ENCODE measurements at regions not wholly inside any gene's neighbourhood (a gene's known extent, or its start where the extent isn't known, plus 50 kb on each side); places are given as distances from the start of the nearest gene placed in this dataset.
A peak's percentile ranks its signal among the peaks of the same experiment; 100 is the strongest.

DNA sequence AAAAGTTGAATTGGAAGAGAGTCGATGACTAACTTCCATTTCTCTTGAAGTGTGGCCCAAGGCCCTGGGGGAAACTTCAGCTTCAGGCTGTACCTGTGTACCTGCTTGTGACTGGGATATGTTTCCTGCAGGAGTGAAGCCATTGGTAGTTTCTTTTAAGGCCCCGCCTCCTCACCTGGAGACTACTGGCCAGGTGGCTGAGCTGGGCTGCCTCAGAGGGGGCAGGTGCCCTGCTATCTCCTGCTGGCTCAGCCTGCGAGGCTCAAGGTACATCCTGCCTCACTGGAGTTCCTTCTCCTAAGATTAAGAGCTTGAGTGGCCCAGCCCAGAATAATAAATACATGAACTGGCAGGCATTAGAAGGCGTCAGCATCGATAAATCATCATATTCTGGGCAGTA lies 121.6 kb upstream of the ROPN1 start:
- no peaks in the 10 kb centered on the region for H3K36me3 ChIP-seq
- no peaks in the 10 kb centered on the region for H3K27me3 ChIP-seq (ENCODE audit: insufficient read depth, low read depth, severe bottlenecking)
- no peaks in the 10 kb centered on the region for H3K9me3 ChIP-seq (ENCODE audit: severe bottlenecking)
- no peak overlapping the region for H3K4me3 ChIP-seq (ENCODE audit: low read depth, low read length)
- TF ChIP-seq, protein P1, sequence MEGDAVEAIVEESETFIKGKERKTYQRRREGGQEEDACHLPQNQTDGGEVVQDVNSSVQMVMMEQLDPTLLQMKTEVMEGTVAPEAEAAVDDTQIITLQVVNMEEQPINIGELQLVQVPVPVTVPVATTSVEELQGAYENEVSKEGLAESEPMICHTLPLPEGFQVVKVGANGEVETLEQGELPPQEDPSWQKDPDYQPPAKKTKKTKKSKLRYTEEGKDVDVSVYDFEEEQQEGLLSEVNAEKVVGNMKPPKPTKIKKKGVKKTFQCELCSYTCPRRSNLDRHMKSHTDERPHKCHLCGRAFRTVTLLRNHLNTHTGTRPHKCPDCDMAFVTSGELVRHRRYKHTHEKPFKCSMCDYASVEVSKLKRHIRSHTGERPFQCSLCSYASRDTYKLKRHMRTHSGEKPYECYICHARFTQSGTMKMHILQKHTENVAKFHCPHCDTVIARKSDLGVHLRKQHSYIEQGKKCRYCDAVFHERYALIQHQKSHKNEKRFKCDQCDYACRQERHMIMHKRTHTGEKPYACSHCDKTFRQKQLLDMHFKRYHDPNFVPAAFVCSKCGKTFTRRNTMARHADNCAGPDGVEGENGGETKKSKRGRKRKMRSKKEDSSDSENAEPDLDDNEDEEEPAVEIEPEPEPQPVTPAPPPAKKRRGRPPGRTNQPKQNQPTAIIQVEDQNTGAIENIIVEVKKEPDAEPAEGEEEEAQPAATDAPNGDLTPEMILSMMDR (IDR thresholded peaks at IDR 0.05; ENCODE audit: low read depth, low read length) = no peak
- DNase-seq = no peak
- no peak overlapping the region for H3K27ac ChIP-seq

DNA sequence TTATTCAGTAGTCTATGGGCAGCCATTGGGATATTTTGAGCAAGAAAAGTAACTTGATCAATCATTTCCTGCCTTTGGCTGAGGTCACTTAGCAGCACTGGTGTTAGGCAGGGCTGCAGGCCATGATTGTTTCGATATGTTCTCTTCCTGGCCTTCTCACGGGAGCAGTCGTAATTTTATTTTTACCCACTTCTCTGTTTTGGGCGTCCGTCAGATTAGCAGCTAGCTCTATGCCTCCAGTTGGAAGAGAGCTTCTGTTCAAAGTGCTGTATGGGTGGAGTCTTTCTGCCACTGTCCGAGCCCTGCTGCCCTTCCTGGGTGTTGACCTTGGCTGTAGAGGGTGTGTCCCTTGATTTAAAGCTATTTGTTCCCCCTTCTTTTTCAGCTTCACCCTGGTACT lies 123.4 kb upstream of the ROPN1 start:
- H3K9me3 ChIP-seq (ENCODE audit: severe bottlenecking) = no peaks in the 10 kb centered on the region
- no peak for DNase-seq
- no peaks in the 10 kb centered on the region for H3K27me3 ChIP-seq (ENCODE audit: insufficient read depth, low read depth, severe bottlenecking)
- TF ChIP-seq, protein P1 (IDR thresholded peaks at IDR 0.05; ENCODE audit: low read depth, low read length) = no peak
- H3K36me3 ChIP-seq = no peaks in the 10 kb centered on the region
- H3K4me3 ChIP-seq (ENCODE audit: low read depth, low read length) = no peak overlapping the region
- H3K27ac ChIP-seq = no peak overlapping the region

DNA sequence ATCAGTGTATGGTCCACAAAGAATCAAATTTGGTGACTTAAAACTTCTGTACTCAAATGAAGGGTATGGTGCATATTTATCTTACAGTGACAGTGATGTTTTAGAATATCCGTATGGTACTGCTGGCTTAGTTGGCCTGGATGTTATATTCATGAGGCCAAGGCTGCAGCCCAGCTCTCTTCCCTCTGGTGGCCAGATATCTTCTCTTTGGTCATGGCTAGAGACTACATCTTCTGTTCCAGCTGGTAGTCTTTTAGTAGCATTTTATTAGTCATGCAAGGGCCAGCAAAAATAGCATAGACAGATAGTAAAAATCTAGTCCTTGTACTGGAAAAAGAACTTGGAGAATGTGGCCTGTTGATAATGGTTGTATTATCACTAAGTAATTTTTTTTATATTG lies 124.0 kb upstream of the ROPN1 start:
- TF ChIP-seq, protein P1 (IDR thresholded peaks at IDR 0.05; ENCODE audit: low read depth, low read length) = no peak
- Histone ChIP-seq H3K4me3 (ENCODE audit: low read depth, low read length) (no peak overlapping the region), H3K36me3 (no peaks in the 10 kb centered on the region), H3K27me3 (ENCODE audit: insufficient read depth, low read depth, severe bottlenecking) (no peaks in the 10 kb centered on the region), H3K9me3 (ENCODE audit: severe bottlenecking) (no peaks in the 10 kb centered on the region), H3K27ac (no peak overlapping the region)
- DNase-seq = no peak

DNA sequence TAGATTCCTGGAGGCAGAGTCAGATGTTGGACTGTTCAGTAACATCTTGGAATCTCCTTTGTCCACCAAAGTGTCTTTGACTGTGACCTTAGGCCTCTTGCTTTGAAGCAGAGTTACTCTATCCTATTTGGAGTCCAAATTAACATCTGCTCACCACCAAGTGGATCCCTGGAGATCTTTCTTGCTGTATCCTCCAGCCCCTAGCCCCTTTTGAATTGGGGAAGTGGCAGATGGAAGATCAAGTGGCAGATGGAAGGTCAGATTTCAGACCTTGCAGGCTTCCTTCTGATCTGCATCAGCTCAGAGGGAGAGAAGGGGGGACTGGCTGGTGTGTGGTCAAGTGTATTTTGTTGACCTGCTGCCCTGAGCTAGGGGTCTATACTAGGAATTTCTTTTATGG lies 125.0 kb upstream of the ROPN1 start:
- peak; percentile 42 for DNase-seq
- Histone ChIP-seq H3K9me3 (ENCODE audit: severe bottlenecking) (no peaks in the 10 kb centered on the region), H3K27me3 (ENCODE audit: insufficient read depth, low read depth, severe bottlenecking) (no peaks in the 10 kb centered on the region), H3K27ac (peak overlapping the region; percentile 61), H3K36me3 (no peaks in the 10 kb centered on the region), H3K4me3 (ENCODE audit: low read depth, low read length) (no peak overlapping the region)
- TF ChIP-seq, protein P1 (IDR thresholded peaks at IDR 0.05; ENCODE audit: low read depth, low read length) = no peak

DNA sequence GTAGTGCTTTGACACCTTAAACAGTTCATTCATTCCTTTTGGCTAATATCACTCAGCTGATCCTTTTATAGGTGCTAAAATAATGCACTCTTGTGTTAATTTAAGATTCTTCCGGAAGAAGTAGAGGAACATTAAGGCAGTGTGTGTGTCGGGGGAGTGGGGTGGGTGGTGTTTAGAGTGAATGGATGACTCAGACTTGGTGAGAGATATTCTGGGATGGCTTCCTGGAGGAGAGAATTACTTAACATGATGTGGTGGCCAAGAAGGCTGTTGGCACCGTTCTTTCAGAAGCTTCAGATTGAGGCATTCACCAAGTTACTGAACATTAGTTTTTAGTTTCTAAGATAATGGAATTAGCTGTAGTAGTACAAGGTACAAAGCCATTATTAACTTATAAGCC lies 125.6 kb upstream of the ROPN1 start:
- H3K4me3 ChIP-seq (ENCODE audit: low read depth, low read length) = no peak overlapping the region
- no peaks in the 10 kb centered on the region for H3K27me3 ChIP-seq (ENCODE audit: insufficient read depth, low read depth, severe bottlenecking)
- peak overlapping the region; percentile 55 for H3K27ac ChIP-seq
- no peaks in the 10 kb centered on the region for H3K36me3 ChIP-seq
- TF ChIP-seq, protein P1 (IDR thresholded peaks at IDR 0.05; ENCODE audit: low read depth, low read length) = no peak
- no peaks in the 10 kb centered on the region for H3K9me3 ChIP-seq (ENCODE audit: severe bottlenecking)
- no peak for DNase-seq

DNA sequence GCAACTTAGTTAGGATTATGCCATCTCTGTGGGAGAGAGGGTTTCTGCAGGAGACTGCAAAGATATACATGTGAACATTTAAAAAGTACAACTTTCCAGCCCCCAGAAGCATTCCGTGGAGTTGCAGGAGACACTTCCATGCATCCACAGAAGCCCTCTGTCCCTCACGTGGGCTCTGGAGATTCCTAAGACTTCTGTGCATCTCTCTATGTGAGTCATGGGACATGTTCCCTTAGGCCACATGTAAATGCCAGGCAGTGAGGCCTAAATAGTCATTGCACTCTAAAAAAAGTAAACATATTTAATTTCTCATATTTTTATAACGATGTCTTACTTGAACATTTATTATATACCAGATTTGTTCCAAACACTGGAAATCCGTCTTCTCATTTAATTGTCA lies 126.5 kb upstream of the ROPN1 start:
- TF ChIP-seq, protein P1 (IDR thresholded peaks at IDR 0.05; ENCODE audit: low read depth, low read length) = no peak
- Histone ChIP-seq H3K4me3 (ENCODE audit: low read depth, low read length) (no peak overlapping the region), H3K27ac (peak overlapping the region; percentile 55), H3K36me3 (no peaks in the 10 kb centered on the region), H3K9me3 (ENCODE audit: severe bottlenecking) (no peaks in the 10 kb centered on the region), H3K27me3 (ENCODE audit: insufficient read depth, low read depth, severe bottlenecking) (no peaks in the 10 kb centered on the region)
- DNase-seq = no peak
